Fibroblast of skin of right biceps (primary cell): ENCODE measurements at regions not wholly inside any gene's neighbourhood (a gene's known extent, or its start where the extent isn't known, plus 50 kb on each side); places are given as distances from the start of the nearest gene placed in this dataset.
A peak's percentile ranks its signal among the peaks of the same experiment; 100 is the strongest.

Experiments
- DNase-seq: peaks from one replicate; pipeline ENCODE4 v3.0.0-alpha.2; 2013

DNA sequence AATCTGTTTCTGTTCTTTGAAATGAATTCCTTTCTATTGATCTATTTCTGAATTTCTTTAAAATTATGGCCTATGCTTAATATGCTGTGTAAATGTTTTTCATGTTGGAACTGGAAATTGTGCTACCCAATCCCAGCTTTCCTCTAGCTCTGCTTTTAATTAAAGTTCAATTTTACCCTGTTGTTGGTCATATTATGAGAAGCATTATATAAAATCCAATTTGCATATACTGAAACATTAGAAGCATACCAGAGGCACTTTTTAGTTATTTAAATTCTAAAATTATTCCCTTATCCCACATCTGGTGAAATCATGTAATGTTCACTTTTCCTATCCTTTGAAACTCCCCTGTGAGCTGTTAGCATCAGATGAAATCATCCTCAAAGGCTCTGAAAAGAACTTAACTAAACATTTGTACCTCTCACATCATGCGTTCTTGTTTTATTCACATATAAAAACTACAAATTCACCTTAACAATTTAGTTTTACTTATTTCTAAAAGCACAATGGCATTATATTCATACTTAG, 160.6 kb upstream of the COL21A1 start:
- DNase-seq, result no peak

DNA sequence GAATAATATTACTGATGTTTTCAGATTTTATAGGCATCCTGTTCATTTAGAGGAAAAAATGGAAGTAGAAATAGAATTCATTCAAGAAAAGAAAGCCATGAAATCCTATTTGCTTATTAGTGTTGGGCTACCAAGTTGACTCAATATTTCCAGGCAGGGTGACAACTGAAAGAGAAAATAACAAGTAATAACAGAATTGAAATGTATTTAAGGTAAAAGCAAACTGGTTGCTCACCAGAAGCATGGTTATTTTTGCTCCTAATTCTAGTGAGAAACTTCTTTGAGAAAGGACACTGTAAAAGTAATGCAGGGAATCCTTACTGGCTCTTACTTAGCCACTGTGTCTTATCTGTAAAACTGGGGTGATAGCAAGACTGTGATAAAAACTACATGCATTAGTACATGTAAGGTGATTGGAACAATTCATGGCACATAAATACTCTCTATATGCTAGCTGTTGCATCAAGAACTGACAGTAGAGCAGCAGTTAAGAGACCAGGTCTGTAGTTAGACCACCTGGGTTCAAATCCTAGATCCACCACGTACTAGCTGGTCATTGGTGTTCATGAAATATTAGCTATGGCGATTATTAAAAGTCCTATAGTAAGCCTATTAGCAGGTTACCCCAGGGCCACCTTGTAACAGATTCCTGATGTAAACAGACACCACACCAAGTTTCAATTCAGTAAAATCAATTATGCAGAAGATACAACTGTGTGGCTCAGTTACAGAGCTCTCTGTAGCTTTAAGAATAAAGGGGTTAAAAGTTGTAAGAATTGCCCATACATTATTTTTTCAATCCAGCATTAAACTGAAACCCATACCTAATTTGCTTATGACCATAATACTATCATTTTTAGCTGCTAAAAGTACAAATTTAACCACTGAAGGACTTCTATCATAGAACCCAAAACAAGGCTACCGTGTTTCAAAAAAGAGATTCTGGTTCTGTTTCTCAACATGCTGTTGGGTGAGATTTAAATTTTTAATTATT, 159.2 kb upstream of the COL21A1 start:
- no peak for DNase-seq

DNA sequence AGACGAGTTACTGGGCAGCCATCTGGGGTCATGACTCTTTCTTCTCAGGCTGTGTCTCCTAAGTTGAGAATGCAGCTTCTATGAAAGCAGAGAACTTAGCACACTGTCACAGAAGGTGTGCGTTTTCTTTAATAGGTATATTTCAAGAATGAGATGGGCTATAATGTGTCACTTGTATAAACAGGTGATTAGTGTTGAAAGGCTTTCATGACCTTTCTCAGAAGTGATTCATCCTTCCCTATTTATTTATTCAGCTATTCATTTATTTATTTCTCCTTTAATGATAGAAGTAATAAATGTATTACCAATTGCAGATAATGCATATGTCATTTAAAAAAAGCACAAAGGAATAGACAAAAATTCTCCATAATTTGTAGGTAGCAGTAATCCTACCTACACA, 157.2 kb upstream of the COL21A1 start:
- no peak for DNase-seq

DNA sequence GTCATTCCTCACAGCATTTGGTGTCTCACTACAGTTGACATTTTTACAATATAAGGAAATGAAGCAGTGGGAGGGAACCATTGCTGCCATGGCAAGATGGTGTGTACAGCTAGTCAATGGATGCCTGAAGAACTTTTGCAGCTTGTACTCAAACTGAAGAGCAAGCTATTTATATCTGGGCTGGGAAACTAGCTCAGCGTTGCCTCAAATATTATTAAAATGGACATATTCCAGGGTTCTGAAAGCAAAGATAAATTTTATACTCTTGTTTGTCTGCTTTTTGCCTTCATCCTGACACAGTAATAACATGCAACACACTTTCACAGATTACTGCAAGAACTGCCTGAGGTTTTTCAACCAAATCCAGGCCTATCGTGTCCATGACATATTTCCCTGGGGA, 156.4 kb upstream of the COL21A1 start:
- DNase-seq, result no peak

DNA sequence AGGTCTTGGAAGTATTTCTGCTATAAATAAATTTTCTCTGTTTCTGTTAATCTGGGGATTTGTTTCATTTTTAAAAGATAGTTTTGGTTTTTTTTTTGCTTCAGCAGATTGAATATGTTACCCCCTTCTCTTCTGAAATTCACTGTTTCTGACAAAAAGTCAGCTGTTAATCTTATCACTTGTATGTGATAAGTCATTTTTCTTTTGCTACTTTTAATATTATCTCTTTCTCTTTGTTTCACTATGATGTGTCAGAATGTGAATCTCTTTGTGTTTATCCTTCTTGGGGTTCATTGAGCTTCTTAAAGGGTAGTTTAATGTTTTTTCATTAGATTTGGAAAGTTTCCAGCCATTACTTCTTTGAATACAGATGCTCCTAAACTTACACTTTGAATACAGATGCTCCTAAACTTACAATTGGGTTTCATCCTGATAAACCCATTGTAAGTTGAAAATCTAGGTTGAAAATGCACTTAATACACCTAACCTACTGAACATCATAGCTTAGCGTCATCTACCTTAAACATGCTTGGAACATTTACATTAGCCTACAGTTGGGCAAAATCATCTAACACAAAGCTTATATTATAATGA, 154.2 kb upstream of the COL21A1 start:
- no peak for DNase-seq

DNA sequence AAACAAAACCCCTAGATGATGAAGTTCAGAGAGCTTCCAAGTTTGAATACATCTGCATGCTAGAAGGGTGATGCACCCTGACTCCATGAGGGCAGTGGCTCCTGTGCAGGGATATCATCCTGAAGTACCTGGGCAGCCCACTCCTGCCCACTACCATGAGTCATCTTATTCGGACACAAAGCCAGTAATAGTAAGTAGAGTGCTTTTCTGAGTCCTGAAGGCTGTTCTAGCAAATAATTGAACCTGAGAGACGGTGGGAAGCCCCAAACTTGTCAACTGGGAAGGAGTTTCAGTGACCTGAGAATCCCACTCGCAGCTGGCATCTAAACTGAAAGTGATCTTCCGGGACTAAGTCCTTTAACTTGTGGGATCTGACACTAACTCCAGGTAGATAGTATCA, 152.9 kb upstream of the COL21A1 start:
- no peak for DNase-seq

DNA sequence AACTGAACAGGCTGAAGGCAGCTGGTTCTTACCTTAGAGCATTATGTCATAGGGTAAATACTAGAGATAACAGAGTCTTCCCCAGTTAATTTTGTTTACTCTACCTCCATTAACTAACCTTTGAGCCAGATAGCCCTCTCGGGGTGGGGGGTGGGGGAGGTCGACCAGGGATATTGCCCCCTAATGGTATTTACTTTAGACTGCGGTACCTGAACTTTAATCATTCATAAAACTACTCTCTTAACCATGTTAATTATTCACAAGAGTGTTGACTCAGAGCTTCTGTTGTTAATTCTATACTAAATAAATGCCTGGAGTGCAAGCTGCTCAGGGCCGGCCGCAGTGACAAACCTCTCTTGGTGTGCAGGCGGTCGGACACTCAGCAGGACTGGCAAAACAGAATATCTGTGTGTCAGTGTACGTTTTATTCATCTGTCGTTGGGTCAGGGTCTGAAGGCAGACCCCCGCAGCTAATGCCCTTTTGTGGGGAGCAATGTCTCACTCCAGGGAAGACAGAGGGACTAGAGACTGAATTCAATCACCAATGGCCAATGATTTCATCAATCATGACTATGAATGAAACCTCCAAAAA, 152.4 kb upstream of the COL21A1 start:
- no peak for DNase-seq

DNA sequence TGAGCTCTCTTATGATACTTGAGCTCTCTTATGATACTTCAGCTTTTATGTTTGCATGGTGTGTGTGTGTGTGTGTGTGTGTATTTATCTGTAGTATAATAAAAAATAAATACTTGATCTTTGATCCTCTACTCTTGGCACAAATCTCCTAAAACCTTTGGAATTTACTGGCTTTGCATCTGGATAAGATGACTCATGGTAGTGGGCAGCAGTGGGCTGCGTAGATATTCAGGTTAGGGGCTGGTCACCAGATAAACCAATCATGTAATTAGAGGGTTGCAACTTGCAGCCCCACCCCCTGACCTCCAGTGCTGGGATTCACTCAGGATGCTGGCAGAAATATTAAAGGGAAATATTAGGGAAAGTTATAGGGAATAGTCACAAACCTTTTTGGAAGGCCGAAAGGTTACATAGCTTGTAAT, 151.9 kb upstream of the COL21A1 start:
- no peak for DNase-seq

DNA sequence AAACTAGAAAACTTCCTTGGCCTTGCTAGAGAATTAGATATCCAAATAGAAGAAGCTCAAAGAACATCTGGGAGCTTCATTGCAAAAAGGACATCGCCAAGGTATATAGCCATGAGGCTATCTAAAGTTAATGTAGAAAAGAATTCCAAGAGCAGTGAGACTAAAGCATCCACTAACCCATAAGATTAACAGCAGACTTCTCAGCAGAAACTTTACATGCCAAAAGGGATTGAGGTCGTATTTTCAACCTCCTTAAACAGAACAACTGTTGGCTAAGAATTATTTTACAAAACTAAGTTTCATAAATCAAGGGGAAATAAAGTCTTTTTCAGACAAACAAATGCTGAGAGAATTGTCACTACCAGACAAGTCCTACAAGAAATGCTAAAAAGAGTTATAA, 149.1 kb upstream of the COL21A1 start:
- DNase-seq, result no peak

DNA sequence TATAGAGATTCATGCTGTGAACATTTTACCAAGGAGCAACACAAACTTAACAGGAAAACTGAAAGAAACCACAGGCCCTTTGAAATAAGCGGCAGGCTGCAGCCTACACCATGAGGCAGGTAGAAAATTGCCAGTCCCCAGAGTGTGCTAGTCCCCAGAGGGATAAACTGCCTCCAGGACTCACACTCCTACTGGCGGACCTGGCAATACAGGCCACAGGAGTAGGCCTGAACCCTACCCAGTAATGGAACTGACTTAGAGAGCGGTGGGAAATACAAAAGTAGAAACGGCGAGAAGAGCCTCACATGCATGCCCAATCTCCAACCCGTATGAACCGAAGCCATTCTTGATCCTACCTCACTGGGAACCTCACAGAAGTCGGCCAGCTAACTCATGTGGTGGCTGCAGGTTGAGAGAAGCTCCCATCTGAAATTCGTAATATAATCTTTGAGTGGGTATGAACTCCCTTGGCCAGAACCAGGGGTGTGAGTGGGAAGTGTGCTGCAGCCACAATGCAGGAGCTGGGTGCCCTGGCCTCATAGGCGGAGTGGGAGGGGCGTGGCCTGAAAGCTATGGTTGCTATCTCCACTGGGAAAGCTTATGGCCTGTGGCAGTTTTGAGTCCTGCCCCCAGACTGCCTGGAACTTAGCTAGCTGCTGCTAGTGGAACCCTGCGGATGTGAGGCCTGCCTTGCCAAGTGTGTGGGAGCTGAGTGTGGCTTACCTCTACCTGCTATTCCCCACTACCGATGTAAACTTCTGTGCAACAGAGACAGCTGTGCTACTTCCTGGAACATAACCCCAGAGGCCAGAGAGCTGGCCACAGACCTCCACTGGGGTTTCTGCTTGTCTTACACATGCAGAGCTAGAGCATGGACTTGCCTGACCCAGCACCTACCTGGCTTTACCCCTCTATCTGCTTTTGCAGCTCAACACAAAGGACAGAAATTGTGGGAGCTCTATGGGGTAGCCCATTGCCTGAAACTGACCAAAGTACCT, 146.5 kb upstream of the COL21A1 start:
- no peak for DNase-seq

DNA sequence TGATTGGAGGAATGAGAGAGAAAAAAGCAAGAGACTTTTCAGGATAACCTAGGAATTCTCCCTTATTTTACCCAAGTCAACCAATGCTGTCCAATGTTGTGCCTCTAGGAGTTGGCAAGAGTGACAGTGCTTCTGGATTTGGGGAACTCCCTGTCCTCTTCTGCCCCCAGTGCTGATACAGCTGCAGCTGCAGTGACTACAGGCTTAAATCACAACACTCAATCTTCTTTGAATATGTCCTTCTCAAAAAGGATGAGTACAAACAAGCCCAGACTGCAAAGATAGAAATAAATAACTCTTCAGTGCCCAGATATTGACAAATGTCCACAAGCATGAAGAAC, 141.0 kb upstream of the COL21A1 start:
- no peak for DNase-seq

DNA sequence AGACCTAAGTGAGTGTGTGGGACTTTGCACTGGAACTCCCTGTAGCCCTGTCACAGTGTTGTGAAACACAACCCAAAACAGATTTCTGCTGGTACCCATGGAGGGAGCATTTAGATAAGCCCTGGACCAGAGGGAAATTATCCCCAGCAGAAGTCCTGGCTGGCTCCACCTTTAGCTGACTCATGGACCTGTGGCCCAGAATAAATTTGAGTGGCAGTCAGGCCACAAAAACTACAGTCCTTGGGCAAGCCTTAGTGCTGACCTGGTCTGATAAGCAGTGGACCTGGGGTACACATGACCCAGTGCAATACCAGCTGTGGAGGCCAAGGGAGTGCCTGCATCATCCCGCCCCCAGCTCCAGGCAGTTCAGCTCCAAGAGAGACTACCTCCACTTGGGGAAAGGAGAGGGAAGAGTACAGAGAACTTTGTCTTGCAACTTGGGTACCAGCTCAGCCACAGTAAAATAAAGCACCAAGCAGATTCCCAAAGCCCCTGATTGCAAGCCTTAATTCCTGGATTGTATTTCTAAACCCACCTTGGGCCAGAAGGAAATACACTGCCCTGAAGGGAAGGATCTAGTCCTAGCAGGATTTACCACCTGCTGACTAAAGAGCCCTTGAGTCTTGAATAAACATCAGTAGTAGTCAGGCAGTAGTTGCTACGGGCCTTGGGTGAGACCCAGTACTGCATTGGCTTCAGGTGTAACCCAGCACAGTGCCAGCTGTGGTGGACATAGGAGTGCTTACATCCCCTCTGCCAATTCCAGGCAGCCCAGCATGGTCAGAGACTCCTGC, 140.4 kb upstream of the COL21A1 start:
- DNase-seq, result no peak

DNA sequence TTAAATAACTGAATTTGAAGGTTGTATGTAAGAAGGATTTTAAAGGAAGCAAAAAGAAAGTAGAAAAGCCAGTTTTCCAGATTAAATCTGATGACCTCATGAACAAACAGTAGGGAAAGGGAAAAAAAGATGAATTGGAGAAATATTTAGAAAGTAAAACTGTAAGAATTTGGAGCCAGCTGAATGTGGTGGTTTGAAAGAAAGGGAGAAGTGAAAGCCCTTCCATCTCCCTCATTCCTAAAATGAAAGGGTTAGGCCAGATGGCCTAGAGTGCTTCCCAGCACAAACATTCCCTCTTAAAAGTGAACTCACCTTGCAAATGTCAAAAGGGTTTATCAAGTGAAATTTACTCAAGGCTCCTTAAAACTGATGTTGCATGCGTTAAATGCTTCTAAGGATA, 139.3 kb upstream of the COL21A1 start:
- DNase-seq, result no peak

DNA sequence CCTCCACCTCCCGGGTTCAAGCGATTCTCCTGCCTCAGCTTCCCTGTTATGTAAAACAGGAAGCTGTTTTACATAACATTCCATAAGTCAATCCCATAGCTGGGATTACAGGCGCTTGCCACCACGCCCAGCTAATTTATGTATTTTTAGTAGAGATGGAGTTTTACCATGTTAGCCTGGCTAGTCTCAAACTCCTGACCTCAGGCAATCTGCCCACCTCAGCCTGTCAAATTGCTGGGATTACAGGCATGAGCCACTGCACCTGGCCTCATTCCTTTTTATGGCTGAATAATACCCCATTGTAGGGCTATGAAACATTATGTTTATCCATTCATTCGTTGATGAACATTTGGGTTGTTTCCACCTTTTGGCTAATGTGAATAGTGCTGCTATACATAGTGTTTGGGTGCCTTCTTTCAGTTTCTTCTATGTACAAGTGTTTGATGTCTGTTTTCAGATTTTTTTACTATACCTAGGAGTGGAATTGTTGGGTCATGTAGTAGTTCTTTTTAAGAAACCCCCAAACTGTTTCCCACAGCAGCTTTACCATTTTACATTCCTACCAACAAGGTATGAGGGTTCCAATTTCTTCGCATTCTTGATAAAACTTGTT, 138.7 kb upstream of the COL21A1 start:
- no peak for DNase-seq

DNA sequence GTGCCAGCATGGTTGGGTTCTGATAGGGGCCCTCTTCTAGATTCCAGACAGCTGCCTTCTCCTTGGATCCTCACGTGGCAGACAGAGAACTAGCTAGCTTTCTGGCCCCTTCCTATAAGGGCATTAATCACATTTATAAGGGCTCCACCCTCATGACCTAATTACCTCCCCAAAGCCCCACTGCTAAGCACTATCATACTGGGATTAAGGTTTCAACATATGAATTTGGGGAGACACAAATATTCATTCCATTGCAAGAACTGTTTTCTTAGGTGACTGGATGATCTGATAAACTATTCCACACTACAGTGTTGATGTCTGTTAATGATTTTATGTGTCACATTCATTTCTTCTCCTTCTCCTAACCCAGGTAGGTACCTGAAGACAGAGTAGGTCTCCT, 135.8 kb upstream of the COL21A1 start:
- DNase-seq, result no peak

DNA sequence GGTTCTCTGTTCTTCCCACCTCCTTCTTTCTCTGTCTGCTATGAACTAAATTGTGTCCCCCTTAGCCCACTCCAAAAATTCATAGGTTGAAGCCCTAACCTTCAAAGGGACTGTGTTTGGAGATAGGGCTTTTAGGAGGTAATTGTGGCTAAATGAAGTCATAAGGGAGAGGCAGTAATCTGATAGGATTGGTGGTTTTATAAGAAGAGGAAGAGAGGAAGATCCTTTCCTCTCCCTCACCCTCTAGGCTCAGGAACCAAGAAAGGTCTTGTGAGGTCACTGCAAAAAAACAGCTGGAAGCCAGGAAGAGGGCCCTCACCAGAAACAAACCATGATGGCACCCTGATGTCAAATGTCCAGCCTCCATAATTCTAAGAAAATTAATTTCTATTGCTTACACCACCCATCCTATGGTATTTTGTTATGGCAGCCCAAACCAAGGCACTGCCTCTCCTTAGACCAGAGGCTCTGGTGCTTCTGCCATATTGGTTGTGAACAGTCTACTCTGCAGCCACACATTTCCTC, 135.1 kb upstream of the COL21A1 start:
- DNase-seq, result no peak

DNA sequence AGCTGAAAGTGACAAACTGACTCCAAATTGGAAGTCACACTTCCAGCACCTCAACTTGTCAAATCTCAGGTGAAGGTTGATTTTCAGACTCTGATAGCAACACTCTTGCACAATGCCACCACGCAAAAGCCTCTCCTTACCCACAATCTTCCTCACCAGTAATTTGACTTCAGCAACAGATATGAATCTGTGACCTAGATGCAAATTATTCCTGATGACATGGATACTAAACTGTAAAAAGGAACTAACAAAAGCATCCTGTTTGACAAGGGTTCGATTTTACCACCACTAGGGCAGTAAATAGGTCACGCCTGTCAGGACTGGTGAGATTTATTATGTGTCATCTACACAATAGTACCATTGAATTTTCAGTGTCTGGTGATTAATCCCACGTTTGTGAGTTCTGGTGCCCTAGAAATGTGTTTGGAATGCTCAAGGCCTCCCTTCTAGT, 134.4 kb upstream of the COL21A1 start:
- peak; percentile 76 for DNase-seq

DNA sequence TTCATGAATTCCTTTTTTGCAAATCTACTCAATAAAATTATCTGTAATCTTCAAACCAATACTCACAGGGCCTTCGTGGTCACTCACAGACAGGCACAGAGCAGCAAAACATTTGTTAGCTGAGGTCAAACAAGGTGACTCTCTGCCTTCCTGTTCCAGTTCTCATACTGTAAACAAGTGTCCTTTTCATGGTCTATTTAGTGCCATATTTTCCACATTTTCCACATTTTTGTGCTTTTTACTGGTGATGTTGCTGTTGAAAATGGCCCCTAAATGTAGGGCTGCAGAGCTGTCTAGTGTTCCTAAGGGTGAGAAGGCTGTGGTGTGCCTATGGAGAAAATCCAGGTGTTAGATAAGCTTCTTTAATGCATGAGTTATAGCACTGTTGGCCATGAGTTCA, 133.1 kb upstream of the COL21A1 start:
- no peak for DNase-seq

DNA sequence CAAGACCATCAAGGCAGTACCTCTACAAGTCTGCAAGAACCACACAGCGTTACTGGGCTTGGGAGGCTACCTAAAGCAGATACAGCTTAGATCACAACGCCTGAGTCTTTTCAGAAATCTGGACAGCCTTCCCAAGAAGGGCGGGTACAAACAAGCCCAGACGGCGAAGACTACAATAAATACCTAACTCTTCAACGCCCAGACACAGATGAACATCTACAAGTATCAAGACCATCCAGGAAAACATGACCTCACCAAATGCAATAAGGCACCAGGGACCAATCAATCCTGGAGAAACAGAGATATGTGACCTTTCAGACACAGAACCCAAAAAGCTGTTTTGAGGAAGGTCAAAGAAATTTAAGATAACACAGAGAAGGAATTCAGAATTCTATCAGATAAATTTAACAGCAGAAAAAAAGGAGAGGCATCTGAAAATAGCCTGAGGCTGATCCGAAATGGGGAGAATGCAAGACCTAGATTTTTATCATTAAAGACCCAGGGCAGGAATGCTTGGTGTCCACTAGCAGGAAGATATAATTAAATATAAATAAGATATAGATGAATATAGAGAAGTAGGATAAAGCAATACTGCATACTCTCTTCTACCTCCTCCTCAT, 131.7 kb upstream of the COL21A1 start:
- DNase-seq, result no peak

DNA sequence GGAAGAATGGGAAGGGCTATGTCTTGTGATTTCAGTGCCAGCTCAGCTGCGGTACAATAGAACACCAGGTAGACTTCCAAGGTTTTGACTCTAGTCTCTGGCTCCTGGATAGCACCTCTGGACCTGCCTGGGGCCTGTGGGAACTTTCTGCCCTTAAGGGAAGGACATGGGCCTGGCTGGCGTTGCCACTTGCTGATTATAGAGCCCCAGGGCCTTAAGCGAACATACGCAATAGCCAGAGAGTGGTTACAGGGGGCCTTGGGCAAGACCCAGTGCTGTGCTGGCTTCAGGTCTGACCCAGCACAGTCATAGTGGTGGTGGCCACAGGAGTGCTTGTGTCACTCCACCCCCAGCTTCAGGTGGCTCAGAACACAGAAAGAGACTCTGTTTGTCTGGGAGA, 131.1 kb upstream of the COL21A1 start:
- no peak for DNase-seq

DNA sequence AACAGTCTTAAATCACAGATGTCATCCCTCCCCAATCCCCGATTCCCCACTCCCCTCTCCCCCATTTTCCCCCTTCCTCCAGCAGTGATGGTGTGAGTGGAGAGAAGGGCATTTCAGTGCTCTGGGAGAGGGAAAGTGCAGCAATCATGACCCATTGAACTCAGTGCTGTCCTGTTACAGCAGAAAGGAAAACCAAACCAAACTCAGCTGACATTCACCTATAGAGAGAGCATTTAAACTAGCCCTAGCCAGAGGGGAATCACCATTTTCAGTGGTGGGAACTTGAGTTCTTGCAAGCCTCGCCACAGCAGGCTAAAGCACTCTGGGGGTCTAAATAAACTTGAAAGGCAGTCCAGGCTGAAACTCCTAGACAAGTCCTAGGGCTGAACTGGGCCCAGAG, 129.9 kb upstream of the COL21A1 start:
- DNase-seq, result no peak
